ENCODE measurements at regions not wholly inside any gene's neighbourhood (a gene's known extent, or its start where the extent isn't known, plus 50 kb on each side); places are given as distances from the start of the nearest gene placed in this dataset.

DNA sequence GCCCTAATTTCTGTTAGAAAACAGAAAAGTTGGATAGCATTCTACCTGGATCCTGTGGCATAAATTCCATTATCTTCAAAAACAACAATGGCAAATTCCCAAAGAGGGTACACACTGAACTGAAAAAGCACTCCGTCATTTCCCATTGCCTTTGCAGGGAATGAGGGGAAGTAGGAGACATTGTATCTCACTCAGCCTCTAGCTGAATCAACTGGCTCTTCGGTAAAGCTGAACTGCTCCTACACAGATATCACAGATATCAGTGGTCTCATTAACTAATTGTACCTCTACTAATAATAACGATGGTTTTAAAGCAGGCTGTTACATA lies 64.2 kb upstream of the PRKAR2B start:
- TF ChIP-seq, protein P1, sequence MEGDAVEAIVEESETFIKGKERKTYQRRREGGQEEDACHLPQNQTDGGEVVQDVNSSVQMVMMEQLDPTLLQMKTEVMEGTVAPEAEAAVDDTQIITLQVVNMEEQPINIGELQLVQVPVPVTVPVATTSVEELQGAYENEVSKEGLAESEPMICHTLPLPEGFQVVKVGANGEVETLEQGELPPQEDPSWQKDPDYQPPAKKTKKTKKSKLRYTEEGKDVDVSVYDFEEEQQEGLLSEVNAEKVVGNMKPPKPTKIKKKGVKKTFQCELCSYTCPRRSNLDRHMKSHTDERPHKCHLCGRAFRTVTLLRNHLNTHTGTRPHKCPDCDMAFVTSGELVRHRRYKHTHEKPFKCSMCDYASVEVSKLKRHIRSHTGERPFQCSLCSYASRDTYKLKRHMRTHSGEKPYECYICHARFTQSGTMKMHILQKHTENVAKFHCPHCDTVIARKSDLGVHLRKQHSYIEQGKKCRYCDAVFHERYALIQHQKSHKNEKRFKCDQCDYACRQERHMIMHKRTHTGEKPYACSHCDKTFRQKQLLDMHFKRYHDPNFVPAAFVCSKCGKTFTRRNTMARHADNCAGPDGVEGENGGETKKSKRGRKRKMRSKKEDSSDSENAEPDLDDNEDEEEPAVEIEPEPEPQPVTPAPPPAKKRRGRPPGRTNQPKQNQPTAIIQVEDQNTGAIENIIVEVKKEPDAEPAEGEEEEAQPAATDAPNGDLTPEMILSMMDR (IDR thresholded peaks at IDR 0.05): no peak
- Histone ChIP-seq H3K9me3 (no peaks in the 10 kb centered on the region), H3K36me3 (no peaks in the 10 kb centered on the region), H3K27ac (no peak overlapping the region), H3K4me3 (no peak overlapping the region), H3K27me3 (no peaks in the 10 kb centered on the region), H3K4me1 (no peaks in the 10 kb centered on the region)
- WGBS (ENCODE audit: insufficient coverage, low coverage, low lambda C conversion rate, missing lambda C conversion rate): 83% methylated on average over 3 of the region's 3 CpGs
- ATAC-seq (peak in 2 of 4 donors; percentile 18 to 25), DNase-seq (no peak)
- intact Hi-C loops (cut with DNase I): no loop called here

DNA sequence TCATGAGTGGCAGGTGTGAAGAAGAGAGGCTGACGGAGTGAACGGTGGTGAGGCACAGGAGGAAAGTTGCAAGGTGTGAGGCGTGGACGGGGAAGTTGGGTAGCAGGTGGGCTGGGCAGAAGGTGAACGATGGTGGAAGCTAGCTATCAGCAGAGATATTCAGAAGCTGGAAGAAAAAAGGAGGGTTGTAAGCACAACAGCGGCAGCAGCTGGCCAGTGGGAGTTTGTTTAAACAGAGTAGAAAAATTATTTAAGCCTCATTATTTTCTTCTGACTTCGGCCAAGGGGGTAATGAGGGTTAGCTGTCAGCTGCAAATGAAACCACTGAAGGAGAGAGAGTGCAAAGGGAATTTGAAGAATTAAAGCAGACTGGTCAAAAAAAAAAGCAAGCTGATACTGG lies 62.1 kb upstream of the PRKAR2B start:
- intact Hi-C loops (cut with DNase I): no loop called here
- Histone ChIP-seq H3K4me1 (no peaks in the 10 kb centered on the region), H3K27ac (no peak overlapping the region), H3K27me3 (no peaks in the 10 kb centered on the region), H3K36me3 (no peaks in the 10 kb centered on the region), H3K4me3 (no peak overlapping the region), H3K9me3 (no peaks in the 10 kb centered on the region)
- no peak for TF ChIP-seq POLR2A (IDR thresholded peaks at IDR 0.05)
- TF ChIP-seq, protein P1 (IDR thresholded peaks at IDR 0.05): no peak
- DNase-seq: no peak
- 64% methylated on average over 7 of the region's 7 CpGs for WGBS (ENCODE audit: insufficient coverage, low coverage, low lambda C conversion rate, missing lambda C conversion rate)
- no peak for ATAC-seq

DNA sequence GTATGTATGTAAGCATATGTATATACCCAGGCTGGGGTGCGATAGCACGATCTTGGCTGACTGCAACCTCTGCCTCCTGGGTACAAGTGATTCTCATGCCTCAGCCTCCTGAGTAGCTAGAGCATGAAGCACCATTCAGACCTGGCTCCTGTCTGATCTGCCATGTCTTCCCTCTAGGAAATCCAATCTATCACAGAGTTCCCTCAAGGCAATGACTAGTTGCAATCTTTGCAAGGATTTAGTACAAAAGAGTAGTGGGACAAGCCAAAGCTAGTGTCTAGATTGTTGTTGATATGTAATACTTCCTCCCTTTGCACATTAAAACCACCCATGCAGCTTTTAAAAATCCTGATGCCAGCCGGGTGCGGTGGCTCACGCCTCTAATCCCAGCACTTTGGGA lies 60.5 kb upstream of the PRKAR2B start:
- TF ChIP-seq, protein P1 (IDR thresholded peaks at IDR 0.05): no peak
- no peak for TF ChIP-seq POLR2A (IDR thresholded peaks at IDR 0.05)
- ATAC-seq (no peak), DNase-seq (no peak)
- Histone ChIP-seq H3K9me3 (no peaks in the 10 kb centered on the region), H3K36me3 (no peaks in the 10 kb centered on the region), H3K4me1 (no peaks in the 10 kb centered on the region), H3K4me3 (no peak overlapping the region), H3K27me3 (no peaks in the 10 kb centered on the region), H3K27ac (no peak overlapping the region)
- WGBS (ENCODE audit: insufficient coverage, low coverage, low lambda C conversion rate, missing lambda C conversion rate): 83% methylated on average over 5 of the region's 5 CpGs
- intact Hi-C loops (cut with DNase I): no loop called here

DNA sequence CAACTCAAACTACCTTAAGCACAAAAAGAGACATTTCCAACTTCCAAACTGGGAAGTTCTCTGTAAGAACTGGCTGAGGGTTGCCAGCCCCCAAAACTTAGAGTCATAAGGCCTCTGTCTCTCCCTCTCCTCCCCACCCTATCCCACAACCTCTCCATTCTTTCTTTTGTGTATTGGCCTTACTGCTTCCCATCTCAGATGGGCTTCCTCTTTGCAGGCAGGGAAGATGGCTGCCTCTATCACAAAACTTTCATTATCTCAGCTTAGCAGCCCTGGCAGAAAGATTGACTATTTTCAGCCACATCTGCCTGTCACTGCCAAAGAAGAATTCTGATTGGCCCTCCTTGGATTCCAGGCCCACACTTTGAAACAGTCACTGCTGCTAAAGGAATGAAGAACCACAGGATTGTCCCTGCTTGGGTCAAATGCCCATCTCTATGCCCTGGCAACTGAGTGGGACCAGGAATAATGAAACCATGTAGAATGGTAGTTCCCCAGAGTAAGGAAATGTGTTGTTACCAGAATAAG lies 58.0 kb upstream of the PRKAR2B start:
- intact Hi-C loops (cut with DNase I): no loop called here

More for the DNA sequence above, 58.0 kb upstream of the PRKAR2B start:
- TF ChIP-seq, protein P1 (IDR thresholded peaks at IDR 0.05): no peak
- TF ChIP-seq POLR2A (IDR thresholded peaks at IDR 0.05): no peak
- DNase-seq (no peak), ATAC-seq (no peak)
- no peaks in the 10 kb centered on the region for H3K36me3 ChIP-seq
- H3K9me3 ChIP-seq: no peaks in the 10 kb centered on the region
- no peak overlapping the region for H3K4me3 ChIP-seq
- H3K4me1 ChIP-seq: no peaks in the 10 kb centered on the region
- no peak overlapping the region for H3K27ac ChIP-seq
- H3K27me3 ChIP-seq: no peaks in the 10 kb centered on the region

Measured in right lobe of liver (tissue), 6 donors.